ENCODE measurements at regions not wholly inside any gene's neighbourhood (a gene's known extent, or its start where the extent isn't known, plus 50 kb on each side); places are given as distances from the start of the nearest gene placed in this dataset.

DNA sequence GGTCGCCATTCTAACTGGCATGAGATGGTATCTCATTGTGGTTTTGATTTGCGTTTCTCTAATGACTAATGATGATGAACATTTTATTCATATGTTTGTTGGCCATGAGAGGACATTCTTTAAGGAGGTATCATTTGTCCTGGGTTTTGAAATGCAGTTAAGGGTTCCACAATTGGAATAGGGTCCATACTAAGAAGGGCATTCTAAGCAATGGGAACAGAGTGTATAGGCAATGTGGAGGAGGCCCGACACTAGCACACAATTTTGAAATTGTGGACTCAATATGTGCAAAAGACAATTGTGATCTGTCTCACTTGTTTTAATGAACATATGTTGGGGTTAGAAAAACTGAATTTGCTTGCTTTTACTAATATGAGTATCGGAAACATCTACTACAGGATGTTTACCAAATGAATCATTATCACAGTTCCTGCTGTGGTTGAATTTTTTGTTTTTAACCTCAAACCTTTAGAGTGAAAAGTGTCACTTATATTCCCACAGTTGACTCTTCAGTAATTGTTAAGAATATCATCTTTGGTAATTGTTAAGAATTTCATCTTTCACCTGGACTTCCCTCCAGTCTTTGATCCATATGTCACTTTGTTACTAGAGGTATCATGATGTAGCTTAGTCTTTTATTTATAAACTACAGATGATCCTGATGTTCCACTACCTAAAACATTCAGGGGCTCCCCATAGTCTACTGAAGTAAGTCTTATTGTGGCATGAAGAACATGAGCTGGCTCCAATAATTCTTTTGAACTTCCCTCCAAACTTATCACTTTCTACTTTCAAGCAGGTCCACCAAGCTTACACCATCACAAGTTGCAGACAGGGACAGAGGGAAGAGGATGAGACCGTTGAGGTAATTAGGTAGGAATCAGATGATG, 109.7 kb upstream of the KLF12 start:
- Histone ChIP-seq H3K4me1 (replicated peaks in 1 of 2; ENCODE audit: control insufficient read depth in 2 of 2, insufficient read depth in 2 of 2, low read length in 2 of 2) (no peaks in the 10 kb centered on the region), H3K9me1 (ENCODE audit: control insufficient read depth, insufficient read depth, low read length) (no peaks in the 10 kb centered on the region), H4K20me1 (replicated peaks; ENCODE audit: control insufficient read depth, insufficient read depth, low read length) (no peaks in the 10 kb centered on the region), H3K4me2 (ENCODE audit: insufficient read depth, low read length) (no peak overlapping the region), H3K36me3 (ENCODE audit: control insufficient read depth, insufficient read depth, low read length) (no peaks in the 10 kb centered on the region), H3K27ac (ENCODE audit: extremely low read depth, low read depth, low read length) (no peak overlapping the region), H3K9ac (ENCODE audit: insufficient read depth in 1 of 2, low read depth in 2 of 2, low read length in 2 of 2) (no peak overlapping the region), H3K4me3 (no peak overlapping the region), H3K9me3 (replicated peaks; ENCODE audit: control insufficient read depth, insufficient read depth, low read depth, low read length) (no peaks in the 10 kb centered on the region), H2AFZ (ENCODE audit: low read depth, low read length) (no peak overlapping the region), H3K79me2 (ENCODE audit: control insufficient read depth, insufficient read depth, low read length) (no peaks in the 10 kb centered on the region), H3K27me3 (ENCODE audit: control insufficient read depth in 2 of 2, insufficient read depth in 2 of 2, low read length in 2 of 2) (no peaks in the 10 kb centered on the region)
- CTCF ChIA-PET (ENCODE audit: low intra/inter-chr PET ratio), result no interaction called here
- FAIRE-seq (no peak), ATAC-seq (no peak), DNase-seq (ENCODE audit: extremely low read depth in 1 of 4, low spot score in 3 of 4) (no peak)
- TF ChIP-seq ZC3H4 (CRISPR knock-in tag; IDR thresholded peaks at IDR 0.05; ENCODE audit: borderline replicate concordance), result no peak
- no peak for TF ChIP-seq CCNT2 (IDR thresholded peaks at IDR 0.05; ENCODE audit: borderline replicate concordance, extremely low read depth, insufficient read length, low read depth, low read length)
- no peak for TF ChIP-seq CTBP1 (IDR thresholded peaks at IDR 0.05; ENCODE audit: borderline replicate concordance)
- TF ChIP-seq ZNF143 (CRISPR knock-in tag; IDR thresholded peaks at IDR 0.05), result no peak
- no peak for TF ChIP-seq YY1 (IDR thresholded peaks at IDR 0.05; ENCODE audit: borderline replicate concordance in 1 of 3, control insufficient read depth in 1 of 3, extremely low read depth in 1 of 3, insufficient read depth in 3 of 3, insufficient read length in 1 of 3, insufficient replicate concordance in 2 of 3, low read depth in 1 of 3, low read length in 2 of 3)
- TF ChIP-seq NFATC3 (IDR thresholded peaks at IDR 0.05), result no peak
- TF ChIP-seq TARDBP (IDR thresholded peaks at IDR 0.05), result no peak
- no peak for TF ChIP-seq RHOXF2B (CRISPR knock-in tag; conservative IDR thresholded peaks at IDR 0.05)
- TF ChIP-seq SP1 (CRISPR knock-in tag; IDR thresholded peaks at IDR 0.05), result no peak
- no peak for TF ChIP-seq BCOR (IDR thresholded peaks at IDR 0.05)
- TF ChIP-seq ZNF584 (CRISPR knock-in tag; IDR thresholded peaks at IDR 0.05; ENCODE audit: low read depth), result no peak
- no peak for TF ChIP-seq SREBF2 (CRISPR knock-in tag; IDR thresholded peaks at IDR 0.05)
- TF ChIP-seq ZBTB5 (IDR thresholded peaks at IDR 0.05), result no peak
- TF ChIP-seq ZNF589 (CRISPR knock-in tag; IDR thresholded peaks at IDR 0.05; ENCODE audit: low read depth), result no peak
- TF ChIP-seq, protein P1, sequence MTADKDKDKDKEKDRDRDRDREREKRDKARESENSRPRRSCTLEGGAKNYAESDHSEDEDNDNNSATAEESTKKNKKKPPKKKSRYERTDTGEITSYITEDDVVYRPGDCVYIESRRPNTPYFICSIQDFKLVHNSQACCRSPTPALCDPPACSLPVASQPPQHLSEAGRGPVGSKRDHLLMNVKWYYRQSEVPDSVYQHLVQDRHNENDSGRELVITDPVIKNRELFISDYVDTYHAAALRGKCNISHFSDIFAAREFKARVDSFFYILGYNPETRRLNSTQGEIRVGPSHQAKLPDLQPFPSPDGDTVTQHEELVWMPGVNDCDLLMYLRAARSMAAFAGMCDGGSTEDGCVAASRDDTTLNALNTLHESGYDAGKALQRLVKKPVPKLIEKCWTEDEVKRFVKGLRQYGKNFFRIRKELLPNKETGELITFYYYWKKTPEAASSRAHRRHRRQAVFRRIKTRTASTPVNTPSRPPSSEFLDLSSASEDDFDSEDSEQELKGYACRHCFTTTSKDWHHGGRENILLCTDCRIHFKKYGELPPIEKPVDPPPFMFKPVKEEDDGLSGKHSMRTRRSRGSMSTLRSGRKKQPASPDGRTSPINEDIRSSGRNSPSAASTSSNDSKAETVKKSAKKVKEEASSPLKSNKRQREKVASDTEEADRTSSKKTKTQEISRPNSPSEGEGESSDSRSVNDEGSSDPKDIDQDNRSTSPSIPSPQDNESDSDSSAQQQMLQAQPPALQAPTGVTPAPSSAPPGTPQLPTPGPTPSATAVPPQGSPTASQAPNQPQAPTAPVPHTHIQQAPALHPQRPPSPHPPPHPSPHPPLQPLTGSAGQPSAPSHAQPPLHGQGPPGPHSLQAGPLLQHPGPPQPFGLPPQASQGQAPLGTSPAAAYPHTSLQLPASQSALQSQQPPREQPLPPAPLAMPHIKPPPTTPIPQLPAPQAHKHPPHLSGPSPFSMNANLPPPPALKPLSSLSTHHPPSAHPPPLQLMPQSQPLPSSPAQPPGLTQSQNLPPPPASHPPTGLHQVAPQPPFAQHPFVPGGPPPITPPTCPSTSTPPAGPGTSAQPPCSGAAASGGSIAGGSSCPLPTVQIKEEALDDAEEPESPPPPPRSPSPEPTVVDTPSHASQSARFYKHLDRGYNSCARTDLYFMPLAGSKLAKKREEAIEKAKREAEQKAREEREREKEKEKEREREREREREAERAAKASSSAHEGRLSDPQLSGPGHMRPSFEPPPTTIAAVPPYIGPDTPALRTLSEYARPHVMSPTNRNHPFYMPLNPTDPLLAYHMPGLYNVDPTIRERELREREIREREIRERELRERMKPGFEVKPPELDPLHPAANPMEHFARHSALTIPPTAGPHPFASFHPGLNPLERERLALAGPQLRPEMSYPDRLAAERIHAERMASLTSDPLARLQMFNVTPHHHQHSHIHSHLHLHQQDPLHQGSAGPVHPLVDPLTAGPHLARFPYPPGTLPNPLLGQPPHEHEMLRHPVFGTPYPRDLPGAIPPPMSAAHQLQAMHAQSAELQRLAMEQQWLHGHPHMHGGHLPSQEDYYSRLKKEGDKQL (CRISPR knock-in tag; IDR thresholded peaks at IDR 0.05; ENCODE audit: borderline replicate concordance), result no peak
- 3% methylated on average over 5 of the region's 5 CpGs for WGBS (ENCODE audit: insufficient coverage, low coverage, missing lambda C conversion rate)
- no TSS peak for BruUV-seq (replicated peaks)
- intact Hi-C loops (cut with micrococcal nuclease) (no loop called here), in situ Hi-C loops (cut with MboI) (no loop called here)
- POLR2A ChIA-PET, result no interaction called here

Data from K562 (cell line).